ENCODE measurements at regions not wholly inside any gene's neighbourhood (a gene's known extent, or its start where the extent isn't known, plus 50 kb on each side); places are given as distances from the start of the nearest gene placed in this dataset.

- TF ChIP-seq GATA3 (IDR thresholded peaks at IDR 0.05; ENCODE audit: low read depth, low read length) (no peak), GATA2 (IDR thresholded peaks at IDR 0.05; ENCODE audit: low read depth, low read length) (no peak)
These were observed 1925.9 kb upstream of the LRRTM1 start for GRCh38 chr2:82230406-82230805.

All from SH-SY5Y (cell line).